HEK293 (cell line): ENCODE measurements at regions not wholly inside any gene's neighbourhood (a gene's known extent, or its start where the extent isn't known, plus 50 kb on each side); places are given as distances from the start of the nearest gene placed in this dataset.

ENCODE experiments used
- CTCF ChIA-PET: fragments of 350-600 bp; formaldehyde crosslinking; extraction: SDS; loops from one replicate; lab custom pipeline; 2021; ENCODE audit warnings: antibody characterized with exemption; lab: Yijun Ruan, JAX
- POLR2A ChIA-PET: fragments of 300-600 bp; formaldehyde crosslinking; extraction: SDS; loops from one replicate; lab custom pipeline; 2020; ENCODE audit warnings: antibody characterized with exemption, inconsistent platforms; lab: Yijun Ruan, JAX
- H3K27ac ChIP-seq: fragments of 200-500 bp; sonication (Bioruptor generic); 2 replicates; pipeline ENCODE4 v1.5.1; 2014; ENCODE audit warnings: low read depth, low read length, control low read depth, inconsistent platforms; ENCODE audit errors: extremely low read depth
- H3K36me3 ChIP-seq, 2 experiments: fragments of 200-500 bp in 1 of 2; sonication (Bioruptor generic) in 1 of 2; 1 replicate in 1 of 2; 2 replicates in 1 of 2; pipeline ENCODE4 v1.5.1; 2014 to 2017; ENCODE audit warnings: inconsistent platforms in 2 of 2, low read length in 2 of 2; ENCODE audit not compliant: control insufficient read depth in 2 of 2, insufficient read depth in 1 of 2
- H3K4me1 ChIP-seq: fragments of 200-500 bp; sonication (Bioruptor generic); 2 replicates; pipeline ENCODE4 v1.5.1; 2014; ENCODE audit warnings: mild to moderate bottlenecking, low read length, inconsistent platforms; ENCODE audit not compliant: control insufficient read depth, insufficient read depth
- H3K4me3 ChIP-seq: 2 replicates; pipeline ENCODE4 v1.5.1; 2011; ENCODE audit warnings: low read depth, mild to moderate bottlenecking, control low read depth, low read length, moderate library complexity
- H3K9me3 ChIP-seq: fragments of 200-500 bp; sonication (Bioruptor generic); 2 replicates; pipeline ENCODE4 v1.5.1; 2014; ENCODE audit warnings: low read depth, low read length, inconsistent platforms; ENCODE audit not compliant: control insufficient read depth, insufficient read depth
- GFI1B ChIP-seq: fragments of 450-650 bp; formaldehyde crosslinking; IDR thresholded peaks from 2 replicates; pipeline ENCODE4 v1.5.1; 2016; ENCODE audit warnings: missing biosample characterization, missing genetic modification characterization
- IKZF3 ChIP-seq: fragments of 450-650 bp; IDR thresholded peaks from 2 replicates; pipeline ENCODE4 v1.5.0; 2018; ENCODE audit warnings: missing biosample characterization, mild to moderate bottlenecking, missing genetic modification characterization, moderate library complexity
- MZF1 ChIP-seq: fragments of 450-650 bp; formaldehyde crosslinking; IDR thresholded peaks from 2 replicates; pipeline ENCODE4 v1.5.1; 2017; ENCODE audit warnings: missing biosample characterization, missing genetic modification characterization, borderline replicate concordance
- ZBTB7A ChIP-seq: fragments of 450-650 bp; formaldehyde crosslinking; IDR thresholded peaks from 2 replicates; pipeline ENCODE4 v1.5.1; 2016; ENCODE audit warnings: low read depth, missing biosample characterization, missing genetic modification characterization
- ZBTB8A ChIP-seq: fragments of 450-650 bp; formaldehyde crosslinking; IDR thresholded peaks from 2 replicates; pipeline ENCODE4 v1.5.1; 2016; ENCODE audit warnings: missing biosample characterization, missing genetic modification characterization
- ZFHX2 ChIP-seq: fragments of 450-650 bp; formaldehyde crosslinking; conservative IDR thresholded peaks from 2 replicates; pipeline ENCODE4 v1.5.1; 2016; ENCODE audit warnings: missing biosample characterization, missing genetic modification characterization
- ZNF2 ChIP-seq: fragments of 450-650 bp; formaldehyde crosslinking; IDR thresholded peaks from 2 replicates; pipeline ENCODE4 v1.5.1; 2016; ENCODE audit warnings: missing biosample characterization, missing genetic modification characterization
- ZNF324 ChIP-seq: fragments of 450-650 bp; formaldehyde crosslinking; IDR thresholded peaks from 2 replicates; pipeline ENCODE4 v1.5.1; 2016; ENCODE audit warnings: missing biosample characterization, missing genetic modification characterization
- ZNF366 ChIP-seq: fragments of 450-650 bp; formaldehyde crosslinking; conservative IDR thresholded peaks from 2 replicates; pipeline ENCODE4 v1.5.1; 2016; ENCODE audit warnings: missing biosample characterization, missing genetic modification characterization
- ZNF677 ChIP-seq: fragments of 450-650 bp; IDR thresholded peaks from 2 replicates; pipeline ENCODE4 v1.5.0; 2018; ENCODE audit warnings: missing biosample characterization, mild to moderate bottlenecking, missing genetic modification characterization, moderate library complexity
- ZNF785 ChIP-seq: fragments of 450-650 bp; formaldehyde crosslinking; IDR thresholded peaks from 2 replicates; pipeline ENCODE4 v1.5.1; 2016; ENCODE audit warnings: missing biosample characterization, missing genetic modification characterization
- TF ChIP-seq, protein P1 (sequence below): fragments of 450-650 bp; formaldehyde crosslinking; IDR thresholded peaks from 2 replicates; pipeline ENCODE4 v1.5.1; 2017; ENCODE audit warnings: missing biosample characterization, missing genetic modification characterization
- TF ChIP-seq, protein P2 (sequence below): fragments of 450-650 bp; formaldehyde crosslinking; IDR thresholded peaks from 2 replicates; pipeline ENCODE4 v1.5.1; 2016; ENCODE audit warnings: missing biosample characterization, missing genetic modification characterization, borderline replicate concordance
- TF ChIP-seq, protein P3 (sequence below): fragments of 450-650 bp; formaldehyde crosslinking; IDR thresholded peaks from 2 replicates; pipeline ENCODE4 v1.5.1; 2016; ENCODE audit warnings: missing biosample characterization, missing genetic modification characterization
- TF ChIP-seq, protein P4 (sequence below): fragments of 450-650 bp; formaldehyde crosslinking; IDR thresholded peaks from 2 replicates; pipeline ENCODE4 v1.5.1; 2016; ENCODE audit warnings: missing biosample characterization, missing genetic modification characterization
- TF ChIP-seq, protein P5 (sequence below): fragments of 450-650 bp; formaldehyde crosslinking; IDR thresholded peaks from 2 replicates; pipeline ENCODE4 v1.5.1; 2016; ENCODE audit warnings: missing biosample characterization, missing genetic modification characterization
- TF ChIP-seq, protein P6 (sequence below): fragments of 450-650 bp; formaldehyde crosslinking; IDR thresholded peaks from 2 replicates; pipeline ENCODE4 v1.5.1; 2016; ENCODE audit warnings: missing biosample characterization, missing genetic modification characterization, low read depth

DNA sequence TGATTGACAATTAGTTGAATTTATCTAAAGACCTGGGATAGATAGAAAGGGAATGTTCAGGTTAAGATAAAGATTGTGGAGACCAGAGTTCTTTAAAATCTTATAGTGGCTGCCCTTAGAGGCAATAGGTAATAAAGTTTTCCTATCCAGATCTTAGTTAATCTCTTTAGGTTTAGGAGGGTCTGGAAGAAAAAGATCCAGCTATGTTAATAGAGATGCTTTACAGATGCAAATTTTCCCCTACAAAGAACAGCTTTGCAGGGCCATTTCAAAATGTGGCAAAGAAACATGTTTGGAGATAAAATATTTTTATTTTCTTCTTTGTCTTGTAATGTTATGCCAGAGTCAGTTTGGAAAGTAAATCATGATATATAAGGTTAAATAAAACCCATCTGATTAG is 54.1 kb upstream of the CHIC1 start:
- ChIA-PET CTCF (interaction anchor here (0.7 kb wide), 1 partner anchor 137 kb away, joined by 3 read pairs; no protein-coding TSS in a partner anchor), POLR2A (no interaction called here)
- TF ChIP-seq IKZF3 (tag by site-specific recombination) = no peak
- TF ChIP-seq ZNF324 = no peak
- TF ChIP-seq, protein P1, sequence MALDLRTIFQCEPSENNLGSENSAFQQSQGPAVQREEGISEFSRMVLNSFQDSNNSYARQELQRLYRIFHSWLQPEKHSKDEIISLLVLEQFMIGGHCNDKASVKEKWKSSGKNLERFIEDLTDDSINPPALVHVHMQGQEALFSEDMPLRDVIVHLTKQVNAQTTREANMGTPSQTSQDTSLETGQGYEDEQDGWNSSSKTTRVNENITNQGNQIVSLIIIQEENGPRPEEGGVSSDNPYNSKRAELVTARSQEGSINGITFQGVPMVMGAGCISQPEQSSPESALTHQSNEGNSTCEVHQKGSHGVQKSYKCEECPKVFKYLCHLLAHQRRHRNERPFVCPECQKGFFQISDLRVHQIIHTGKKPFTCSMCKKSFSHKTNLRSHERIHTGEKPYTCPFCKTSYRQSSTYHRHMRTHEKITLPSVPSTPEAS = no peak
- TF ChIP-seq, protein P2, sequence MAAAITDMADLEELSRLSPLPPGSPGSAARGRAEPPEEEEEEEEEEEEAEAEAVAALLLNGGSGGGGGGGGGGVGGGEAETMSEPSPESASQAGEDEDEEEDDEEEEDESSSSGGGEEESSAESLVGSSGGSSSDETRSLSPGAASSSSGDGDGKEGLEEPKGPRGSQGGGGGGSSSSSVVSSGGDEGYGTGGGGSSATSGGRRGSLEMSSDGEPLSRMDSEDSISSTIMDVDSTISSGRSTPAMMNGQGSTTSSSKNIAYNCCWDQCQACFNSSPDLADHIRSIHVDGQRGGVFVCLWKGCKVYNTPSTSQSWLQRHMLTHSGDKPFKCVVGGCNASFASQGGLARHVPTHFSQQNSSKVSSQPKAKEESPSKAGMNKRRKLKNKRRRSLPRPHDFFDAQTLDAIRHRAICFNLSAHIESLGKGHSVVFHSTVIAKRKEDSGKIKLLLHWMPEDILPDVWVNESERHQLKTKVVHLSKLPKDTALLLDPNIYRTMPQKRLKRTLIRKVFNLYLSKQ (tag by site-specific recombination) = no peak
- TF ChIP-seq MZF1 (tag by site-specific recombination) = no peak
- no peak for TF ChIP-seq ZNF785 (tag by site-specific recombination)
- TF ChIP-seq, protein P3, sequence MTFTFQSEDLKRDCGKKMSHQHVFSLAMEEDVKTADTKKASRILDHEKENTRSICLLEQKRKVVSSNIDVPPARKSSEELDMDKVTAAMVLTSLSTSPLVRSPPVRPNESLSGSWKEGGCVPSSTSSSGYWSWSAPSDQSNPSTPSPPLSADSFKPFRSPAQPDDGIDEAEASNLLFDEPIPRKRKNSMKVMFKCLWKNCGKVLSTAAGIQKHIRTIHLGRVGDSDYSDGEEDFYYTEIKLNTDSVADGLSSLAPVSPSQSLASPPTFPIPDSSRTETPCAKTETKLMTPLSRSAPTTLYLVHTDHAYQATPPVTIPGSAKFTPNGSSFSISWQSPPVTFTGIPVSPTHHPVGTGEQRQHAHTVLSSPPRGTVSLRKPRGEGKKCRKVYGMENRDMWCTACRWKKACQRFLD (tag by site-specific recombination) = no peak
- TF ChIP-seq ZNF677 (tag by site-specific recombination) = no peak
- TF ChIP-seq, protein P4, sequence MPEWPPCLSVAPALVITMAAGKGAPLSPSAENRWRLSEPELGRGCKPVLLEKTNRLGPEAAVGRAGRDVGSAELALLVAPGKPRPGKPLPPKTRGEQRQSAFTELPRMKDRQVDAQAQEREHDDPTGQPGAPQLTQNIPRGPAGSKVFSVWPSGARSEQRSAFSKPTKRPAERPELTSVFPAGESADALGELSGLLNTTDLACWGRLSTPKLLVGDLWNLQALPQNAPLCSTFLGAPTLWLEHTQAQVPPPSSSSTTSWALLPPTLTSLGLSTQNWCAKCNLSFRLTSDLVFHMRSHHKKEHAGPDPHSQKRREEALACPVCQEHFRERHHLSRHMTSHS (tag by site-specific recombination) = no peak
- no peak for TF ChIP-seq ZFHX2 (tag by site-specific recombination)
- TF ChIP-seq, protein P5, sequence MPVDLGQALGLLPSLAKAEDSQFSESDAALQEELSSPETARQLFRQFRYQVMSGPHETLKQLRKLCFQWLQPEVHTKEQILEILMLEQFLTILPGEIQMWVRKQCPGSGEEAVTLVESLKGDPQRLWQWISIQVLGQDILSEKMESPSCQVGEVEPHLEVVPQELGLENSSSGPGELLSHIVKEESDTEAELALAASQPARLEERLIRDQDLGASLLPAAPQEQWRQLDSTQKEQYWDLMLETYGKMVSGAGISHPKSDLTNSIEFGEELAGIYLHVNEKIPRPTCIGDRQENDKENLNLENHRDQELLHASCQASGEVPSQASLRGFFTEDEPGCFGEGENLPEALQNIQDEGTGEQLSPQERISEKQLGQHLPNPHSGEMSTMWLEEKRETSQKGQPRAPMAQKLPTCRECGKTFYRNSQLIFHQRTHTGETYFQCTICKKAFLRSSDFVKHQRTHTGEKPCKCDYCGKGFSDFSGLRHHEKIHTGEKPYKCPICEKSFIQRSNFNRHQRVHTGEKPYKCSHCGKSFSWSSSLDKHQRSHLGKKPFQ (tag by site-specific recombination) = no peak
- TF ChIP-seq ZBTB8A (tag by site-specific recombination) = no peak
- TF ChIP-seq ZBTB7A (tag by site-specific recombination) = no peak
- TF ChIP-seq GFI1B (tag by site-specific recombination) = no peak
- no peak for TF ChIP-seq ZNF366 (tag by site-specific recombination)
- TF ChIP-seq, protein P6, sequence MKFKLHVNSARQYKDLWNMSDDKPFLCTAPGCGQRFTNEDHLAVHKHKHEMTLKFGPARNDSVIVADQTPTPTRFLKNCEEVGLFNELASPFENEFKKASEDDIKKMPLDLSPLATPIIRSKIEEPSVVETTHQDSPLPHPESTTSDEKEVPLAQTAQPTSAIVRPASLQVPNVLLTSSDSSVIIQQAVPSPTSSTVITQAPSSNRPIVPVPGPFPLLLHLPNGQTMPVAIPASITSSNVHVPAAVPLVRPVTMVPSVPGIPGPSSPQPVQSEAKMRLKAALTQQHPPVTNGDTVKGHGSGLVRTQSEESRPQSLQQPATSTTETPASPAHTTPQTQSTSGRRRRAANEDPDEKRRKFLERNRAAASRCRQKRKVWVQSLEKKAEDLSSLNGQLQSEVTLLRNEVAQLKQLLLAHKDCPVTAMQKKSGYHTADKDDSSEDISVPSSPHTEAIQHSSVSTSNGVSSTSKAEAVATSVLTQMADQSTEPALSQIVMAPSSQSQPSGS (tag by site-specific recombination) = no peak
- no peak for TF ChIP-seq ZNF2

More for the DNA sequence above, 54.1 kb upstream of the CHIC1 start:
- Histone ChIP-seq H3K27ac (no peak overlapping the region), H3K36me3 (no peaks in the 10 kb centered on the region), H3K4me3 (no peak overlapping the region), H3K4me1 (no peaks in the 10 kb centered on the region), H3K9me3 (no peaks in the 10 kb centered on the region; the same call in 1 of the 2 replicates)
